PC-3 (cell line): ENCODE measurements at regions not wholly inside any gene's neighbourhood (a gene's known extent, or its start where the extent isn't known, plus 50 kb on each side); places are given as distances from the start of the nearest gene placed in this dataset.

Experiments used
- ATAC-seq: fragments of 200-7000 bp; cut with Tn5 transposase; 2 replicates; pipeline ENCODE4 v1.9.1; 2020; ENCODE audit warnings: mild to moderate bottlenecking, moderate library complexity
- BruUV-seq: library from RNA; stranded (reverse); fragments of 400-500 nt; replicated peaks from 2 replicates; lab custom pipeline; 2021; lab: Mats Ljungman, UMichigan
- CTCF ChIA-PET: fragments of 300-600 bp; sonication (Branson Sonifier 250); formaldehyde crosslinking; loops from one replicate; lab custom pipeline; 2022; ENCODE audit warnings: antibody characterized with exemption; lab: Charles Lee
- POLR2A ChIA-PET: fragments of 300-600 bp; sonication (Branson Sonifier 250); formaldehyde crosslinking; loops from one replicate; lab custom pipeline; 2022; ENCODE audit warnings: antibody characterized with exemption; ENCODE audit not compliant: unreplicated experiment; lab: Charles Lee
- DNase-seq: peaks from one replicate; pipeline ENCODE4 v3.0.0-alpha.2; 2015
- H2AFZ ChIP-seq: fragments of 300-600 bp; sonication (generic); 2 replicates; pipeline ENCODE4 v1.6.0; 2016; ENCODE audit warnings: antibody characterized with exemption, low read length
- H3F3A ChIP-seq: fragments of 300-600 bp; sonication (generic); one replicate; pipeline ENCODE4 v1.6.0; 2017; ENCODE audit warnings: antibody characterized with exemption, low read length, control low read depth, mild to moderate bottlenecking; ENCODE audit not compliant: unreplicated experiment
- H3K27ac ChIP-seq: fragments of 300-600 bp; sonication (generic); 2 replicates; pipeline ENCODE4 v1.5.1; 2016; ENCODE audit warnings: mild to moderate bottlenecking, low read length
- H3K27me3 ChIP-seq: fragments of 300-600 bp; sonication (generic); 2 replicates; pipeline ENCODE4 v1.6.1; 2016; ENCODE audit warnings: low read length, mixed read lengths
- H3K36me3 ChIP-seq: fragments of 300-600 bp; sonication (generic); 2 replicates; pipeline ENCODE4 v1.6.1; 2016; ENCODE audit warnings: low read depth, mixed run types, low read length, mixed read lengths
- H3K4me1 ChIP-seq: fragments of 300-600 bp; sonication (generic); 2 replicates; pipeline ENCODE4 v1.5.1; 2016; ENCODE audit warnings: low read length; ENCODE audit not compliant: insufficient read depth
- H3K4me2 ChIP-seq: fragments of 300-600 bp; sonication (generic); 2 replicates; pipeline ENCODE4 v1.6.0; 2016; ENCODE audit warnings: low read length
- H3K4me3 ChIP-seq: fragments of 300-600 bp; sonication (generic); 2 replicates; pipeline ENCODE4 v1.5.1; 2016; ENCODE audit warnings: mild to moderate bottlenecking, low read length, mixed read lengths
- H3K79me2 ChIP-seq: fragments of 300-600 bp; sonication (generic); 2 replicates; pipeline ENCODE4 v1.6.1; 2017; ENCODE audit warnings: low read length, mixed read lengths
- H3K9ac ChIP-seq: fragments of 300-600 bp; sonication (generic); 2 replicates; pipeline ENCODE4 v1.6.0; 2016; ENCODE audit warnings: mild to moderate bottlenecking, low read length
- H3K9me2 ChIP-seq: fragments of 300-600 bp; sonication (generic); replicated peaks from 2 replicates; pipeline ENCODE4 v1.6.1; 2016; ENCODE audit warnings: mixed run types, low read length, mixed read lengths
- H3K9me3 ChIP-seq: fragments of 300-600 bp; sonication (generic); 2 replicates; pipeline ENCODE4 v1.6.1; 2016; ENCODE audit warnings: low read length, mixed read lengths
- H4K20me1 ChIP-seq: fragments of 300-600 bp; sonication (generic); 2 replicates; pipeline ENCODE4 v1.6.1; 2016; ENCODE audit warnings: low read length, mixed read lengths
- CTCF ChIP-seq: fragments of 300-600 bp; sonication (generic); conservative IDR thresholded peaks from 2 replicates; pipeline ENCODE4 v1.5.1; 2017; ENCODE audit warnings: antibody characterized with exemption, low read depth, mild to moderate bottlenecking, low read length
- EZH2 ChIP-seq: fragments of 300-600 bp; sonication (generic); IDR thresholded peaks from one replicate; pipeline ENCODE4 v1.6.1; 2017; ENCODE audit warnings: antibody characterized with exemption, mild to moderate bottlenecking, low read length; ENCODE audit not compliant: unreplicated experiment
- EZH2phosphoT487 ChIP-seq: fragments of 300-600 bp; sonication (generic); IDR thresholded peaks from 2 replicates; pipeline ENCODE4 v1.6.1; 2018; ENCODE audit warnings: mild to moderate bottlenecking, antibody characterized with exemption, low read length, borderline replicate concordance
- intact Hi-C: fragments of 100-400 bp; cut with micrococcal nuclease; formaldehyde crosslinking; loops from 2 replicates; pipeline ENCODE4 v1.9.0; 2023

DNA sequence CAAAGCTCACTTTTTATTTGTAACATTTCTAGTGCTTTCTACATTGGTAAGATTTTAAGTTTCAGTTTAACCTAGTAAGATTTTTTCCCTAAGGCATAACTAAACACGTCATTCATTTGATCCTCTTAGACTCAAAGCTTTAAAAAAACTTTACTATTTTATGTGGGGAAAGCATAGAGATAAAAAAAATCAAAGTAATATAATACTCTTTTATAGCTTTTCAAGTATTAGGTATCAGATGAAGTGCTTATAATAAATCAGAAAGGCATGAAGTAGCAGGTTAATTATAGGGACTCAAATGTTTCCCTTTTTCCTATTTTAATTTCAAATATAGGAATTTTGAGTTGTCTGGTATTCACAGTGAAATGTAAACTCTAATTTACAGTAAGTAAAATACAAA lies 68.0 kb upstream of the POU5F2 start:
- no TSS peak for BruUV-seq
- Histone ChIP-seq H3K9me3 (no peaks in the 10 kb centered on the region), H2AFZ (no peak overlapping the region), H3K36me3 (no peaks in the 10 kb centered on the region), H3K79me2 (no peaks in the 10 kb centered on the region), H3K4me3 (no peak overlapping the region), H3K27ac (no peak overlapping the region), H3K27me3 (no peaks in the 10 kb centered on the region), H3K4me2 (no peak overlapping the region), H3K9me2 (no peaks in the 10 kb centered on the region), H4K20me1 (no peaks in the 10 kb centered on the region), H3K9ac (no peak overlapping the region), H3F3A (no peaks in the 10 kb centered on the region), H3K4me1 (no peaks in the 10 kb centered on the region)
- TF ChIP-seq CTCF, result no peak
- TF ChIP-seq EZH2, result no peak
- no peak for TF ChIP-seq EZH2phosphoT487
- ATAC-seq (no peak), DNase-seq (no peak)
- intact Hi-C loops, result loop anchor here (10.0 kb wide), 2 partner anchors 905 to 1505 kb away; no protein-coding TSS in a partner anchor
- ChIA-PET POLR2A (no interaction called here), CTCF (interaction anchor here (0.6 kb wide), 1 partner anchor 8 kb away, joined by 4 read pairs; no protein-coding TSS in a partner anchor)

GRCh38 chr5:93807846-93808245 lies 66.4 kb upstream of the POU5F2 start:
- TF ChIP-seq EZH2 (no peak), EZH2phosphoT487 (no peak), CTCF (no peak)
- ChIA-PET CTCF (no interaction called here), POLR2A (no interaction called here)
- Histone ChIP-seq H4K20me1 (no peaks in the 10 kb centered on the region), H3F3A (no peaks in the 10 kb centered on the region), H2AFZ (no peak overlapping the region), H3K9me2 (no peaks in the 10 kb centered on the region), H3K4me2 (no peak overlapping the region), H3K4me1 (no peaks in the 10 kb centered on the region), H3K9me3 (no peaks in the 10 kb centered on the region), H3K9ac (no peak overlapping the region), H3K27me3 (no peaks in the 10 kb centered on the region), H3K27ac (no peak overlapping the region), H3K36me3 (no peaks in the 10 kb centered on the region), H3K4me3 (no peak overlapping the region), H3K79me2 (no peaks in the 10 kb centered on the region)
- DNase-seq (no peak), ATAC-seq (no peak)
- intact Hi-C loops, result loop anchor here (10.0 kb wide), 2 partner anchors 903 to 1503 kb away; no protein-coding TSS in a partner anchor
- no TSS peak for BruUV-seq

DNA sequence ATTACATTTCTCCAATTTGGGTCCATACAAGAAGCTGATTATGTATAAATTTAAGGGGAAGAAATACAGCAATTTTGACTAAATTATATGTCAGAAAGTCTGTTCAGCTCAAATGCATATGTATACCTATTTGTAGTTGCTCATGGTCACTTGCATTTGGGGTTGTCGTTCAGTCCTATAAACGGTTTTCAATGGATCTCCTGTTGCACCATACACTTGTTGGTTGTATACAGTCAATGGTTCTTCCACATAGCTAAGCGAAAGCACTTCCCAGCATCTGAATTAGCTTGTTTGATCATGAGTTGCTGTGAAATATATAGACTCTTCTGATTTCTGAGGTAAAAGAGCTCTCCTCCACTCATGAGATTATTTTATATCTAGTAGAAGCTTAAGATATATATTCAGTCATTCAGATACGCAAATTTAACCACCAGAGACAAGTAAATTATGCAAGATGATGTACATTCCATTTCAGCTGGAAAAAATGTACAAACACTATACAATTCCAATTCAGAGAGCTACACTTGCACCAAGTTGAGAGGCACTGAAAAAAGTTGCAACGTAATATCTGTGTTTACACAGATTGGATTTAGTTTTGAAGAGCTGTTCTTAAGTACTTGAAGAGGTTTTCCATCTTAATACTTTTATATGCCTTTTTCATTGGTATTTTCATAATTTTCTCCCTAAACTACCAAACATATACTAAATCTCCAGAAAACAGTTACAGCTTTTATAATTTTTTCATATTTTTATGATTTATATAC lies 64.4 kb upstream of the POU5F2 start:
- CTCF ChIA-PET, result interaction anchor here (0.7 kb wide), 1 partner anchor 216 kb away, joined by 3 read pairs; no protein-coding TSS in a partner anchor
- POLR2A ChIA-PET, result no interaction called here

More for the DNA sequence above, 64.4 kb upstream of the POU5F2 start:
- no peak overlapping the region for H2AFZ ChIP-seq
- no peaks in the 10 kb centered on the region for H3K9me3 ChIP-seq
- H3K4me2 ChIP-seq, result no peak overlapping the region
- H4K20me1 ChIP-seq, result no peaks in the 10 kb centered on the region
- H3K4me3 ChIP-seq, result no peak overlapping the region
- H3K4me1 ChIP-seq, result peaks cover 8% of the 10 kb centered on the region
- H3K9ac ChIP-seq, result no peak overlapping the region
- H3K9me2 ChIP-seq, result no peaks in the 10 kb centered on the region
- intact Hi-C loops, result loop anchor here (10.0 kb wide), 2 partner anchors 901 to 1501 kb away; no protein-coding TSS in a partner anchor
- H3K36me3 ChIP-seq, result no peaks in the 10 kb centered on the region
- TF ChIP-seq EZH2phosphoT487 (no peak), CTCF (no peak), EZH2 (no peak)
- peaks cover 4% of the 10 kb centered on the region for H3F3A ChIP-seq
- DNase-seq, result no peak
- H3K27me3 ChIP-seq, result no peaks in the 10 kb centered on the region
- no peaks in the 10 kb centered on the region for H3K79me2 ChIP-seq
- no TSS peak for BruUV-seq
- H3K27ac ChIP-seq, result no peak overlapping the region
- ATAC-seq, result no peak
